ENCODE measurements at regions not wholly inside any gene's neighbourhood (a gene's known extent, or its start where the extent isn't known, plus 50 kb on each side); places are given as distances from the start of the nearest gene placed in this dataset.

DNA sequence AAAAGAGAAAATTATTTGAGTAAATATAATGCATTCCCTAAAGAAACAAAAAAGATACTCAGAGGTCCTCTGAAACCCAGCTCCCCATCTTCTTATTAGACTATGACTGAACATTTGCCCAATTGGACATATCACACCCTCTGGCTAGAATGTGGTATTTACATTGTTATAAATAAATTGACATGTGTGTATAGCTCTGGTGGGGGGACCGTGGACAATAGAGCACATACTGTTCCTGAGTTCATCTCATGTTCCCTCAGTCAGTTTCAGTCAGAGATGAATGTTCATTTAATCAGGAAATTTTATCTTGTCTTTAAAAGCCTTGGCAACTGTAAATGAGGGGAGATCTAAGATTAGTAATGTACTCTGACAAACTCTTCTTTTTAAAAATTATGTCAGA, 459.3 kb upstream of the ADAMTS5 start:
- DNase-seq (ENCODE audit: insufficient read length, low spot score, missing footprints) = no peak
- H3K4me1 ChIP-seq (ENCODE audit: insufficient read depth, low read length) = peaks cover 57% of the 10 kb centered on the region
- no peaks in the 10 kb centered on the region for H3K27me3 ChIP-seq (ENCODE audit: insufficient read depth, low read length)
- no peaks in the 10 kb centered on the region for H3K79me2 ChIP-seq (ENCODE audit: insufficient read depth, low read length)
- H4K20me1 ChIP-seq (ENCODE audit: insufficient read depth, low read length) = no peaks in the 10 kb centered on the region
- no peak overlapping the region for H3K4me3 ChIP-seq (ENCODE audit: insufficient read depth, low read length)
- no peak overlapping the region for H3K4me2 ChIP-seq (ENCODE audit: insufficient read depth, low read length)
- peak overlapping the region; percentile 97 for H3K27ac ChIP-seq (ENCODE audit: low read depth, low read length)
- H3K9me3 ChIP-seq (ENCODE audit: low read depth, low read length) = no peaks in the 10 kb centered on the region
- TF ChIP-seq, protein P1, sequence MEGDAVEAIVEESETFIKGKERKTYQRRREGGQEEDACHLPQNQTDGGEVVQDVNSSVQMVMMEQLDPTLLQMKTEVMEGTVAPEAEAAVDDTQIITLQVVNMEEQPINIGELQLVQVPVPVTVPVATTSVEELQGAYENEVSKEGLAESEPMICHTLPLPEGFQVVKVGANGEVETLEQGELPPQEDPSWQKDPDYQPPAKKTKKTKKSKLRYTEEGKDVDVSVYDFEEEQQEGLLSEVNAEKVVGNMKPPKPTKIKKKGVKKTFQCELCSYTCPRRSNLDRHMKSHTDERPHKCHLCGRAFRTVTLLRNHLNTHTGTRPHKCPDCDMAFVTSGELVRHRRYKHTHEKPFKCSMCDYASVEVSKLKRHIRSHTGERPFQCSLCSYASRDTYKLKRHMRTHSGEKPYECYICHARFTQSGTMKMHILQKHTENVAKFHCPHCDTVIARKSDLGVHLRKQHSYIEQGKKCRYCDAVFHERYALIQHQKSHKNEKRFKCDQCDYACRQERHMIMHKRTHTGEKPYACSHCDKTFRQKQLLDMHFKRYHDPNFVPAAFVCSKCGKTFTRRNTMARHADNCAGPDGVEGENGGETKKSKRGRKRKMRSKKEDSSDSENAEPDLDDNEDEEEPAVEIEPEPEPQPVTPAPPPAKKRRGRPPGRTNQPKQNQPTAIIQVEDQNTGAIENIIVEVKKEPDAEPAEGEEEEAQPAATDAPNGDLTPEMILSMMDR (IDR thresholded peaks at IDR 0.05; ENCODE audit: extremely low read depth, low read depth, low read length) = no peak
- H3K36me3 ChIP-seq (ENCODE audit: insufficient read depth, low read length) = no peaks in the 10 kb centered on the region
- H2AFZ ChIP-seq (ENCODE audit: low read length) = peak overlapping the region; percentile 11

DNA sequence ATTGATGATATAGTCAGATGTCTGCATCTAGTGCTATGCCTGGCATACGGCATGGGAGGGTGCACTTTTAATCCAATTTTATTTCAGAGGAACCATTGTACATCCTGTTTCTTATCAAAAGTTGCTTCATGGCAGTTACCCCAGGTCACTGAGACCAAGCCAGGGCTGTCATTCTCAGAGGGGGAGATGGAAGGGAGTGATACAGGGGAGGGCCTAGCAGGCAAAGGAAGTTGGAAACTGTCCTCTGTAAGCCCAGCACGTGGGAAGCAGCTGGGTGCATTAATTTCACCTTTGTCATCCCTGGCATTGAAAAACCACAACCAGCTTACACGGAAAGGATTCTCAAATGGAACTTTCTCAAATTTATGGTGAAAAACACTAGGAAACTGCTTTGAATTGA, 458.7 kb upstream of the ADAMTS5 start:
- Histone ChIP-seq H3K27ac (ENCODE audit: low read depth, low read length) (peak overlapping the region; percentile 97), H4K20me1 (ENCODE audit: insufficient read depth, low read length) (no peaks in the 10 kb centered on the region), H3K4me3 (ENCODE audit: insufficient read depth, low read length) (no peak overlapping the region), H3K4me1 (ENCODE audit: insufficient read depth, low read length) (peaks cover 56% of the 10 kb centered on the region), H3K36me3 (ENCODE audit: insufficient read depth, low read length) (no peaks in the 10 kb centered on the region), H3K9me3 (ENCODE audit: low read depth, low read length) (no peaks in the 10 kb centered on the region), H3K4me2 (ENCODE audit: insufficient read depth, low read length) (no peak overlapping the region), H3K79me2 (ENCODE audit: insufficient read depth, low read length) (no peaks in the 10 kb centered on the region), H2AFZ (ENCODE audit: low read length) (peak overlapping the region; percentile 39), H3K27me3 (ENCODE audit: insufficient read depth, low read length) (no peaks in the 10 kb centered on the region)
- DNase-seq (ENCODE audit: insufficient read length, low spot score, missing footprints) = no peak
- TF ChIP-seq, protein P1 (IDR thresholded peaks at IDR 0.05; ENCODE audit: extremely low read depth, low read depth, low read length) = no peak

DNA sequence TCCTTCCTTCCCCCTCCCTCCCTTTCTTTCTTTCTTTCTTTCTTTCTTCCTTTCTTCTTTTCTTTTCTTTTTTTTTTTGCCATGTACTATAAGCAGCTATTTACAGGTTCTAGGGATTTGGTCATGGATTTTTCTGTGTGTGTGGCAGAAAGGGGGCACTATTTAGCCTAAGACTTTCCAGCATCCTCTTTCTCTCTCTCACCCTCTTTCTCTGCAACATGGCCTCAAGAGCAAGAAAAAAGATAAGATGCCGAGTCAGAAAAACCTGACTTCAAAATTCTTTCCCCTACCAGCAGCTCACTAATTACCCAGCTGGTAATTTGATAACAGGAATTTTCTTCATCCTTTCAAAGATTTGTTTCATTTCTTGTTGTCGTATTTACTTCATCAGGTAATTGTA, 458.3 kb upstream of the ADAMTS5 start:
- TF ChIP-seq, protein P1 (IDR thresholded peaks at IDR 0.05; ENCODE audit: extremely low read depth, low read depth, low read length) = peak; percentile 30
- no peak overlapping the region for H2AFZ ChIP-seq (ENCODE audit: low read length)
- H3K4me2 ChIP-seq (ENCODE audit: insufficient read depth, low read length) = no peak overlapping the region
- no peak for DNase-seq (ENCODE audit: insufficient read length, low spot score, missing footprints)
- peak overlapping the region; percentile 97 for H3K27ac ChIP-seq (ENCODE audit: low read depth, low read length)
- H3K4me1 ChIP-seq (ENCODE audit: insufficient read depth, low read length) = peaks cover 52% of the 10 kb centered on the region
- H3K79me2 ChIP-seq (ENCODE audit: insufficient read depth, low read length) = no peaks in the 10 kb centered on the region
- no peaks in the 10 kb centered on the region for H3K27me3 ChIP-seq (ENCODE audit: insufficient read depth, low read length)
- no peaks in the 10 kb centered on the region for H3K36me3 ChIP-seq (ENCODE audit: insufficient read depth, low read length)
- no peaks in the 10 kb centered on the region for H4K20me1 ChIP-seq (ENCODE audit: insufficient read depth, low read length)
- no peak overlapping the region for H3K4me3 ChIP-seq (ENCODE audit: insufficient read depth, low read length)
- H3K9me3 ChIP-seq (ENCODE audit: low read depth, low read length) = no peaks in the 10 kb centered on the region

DNA sequence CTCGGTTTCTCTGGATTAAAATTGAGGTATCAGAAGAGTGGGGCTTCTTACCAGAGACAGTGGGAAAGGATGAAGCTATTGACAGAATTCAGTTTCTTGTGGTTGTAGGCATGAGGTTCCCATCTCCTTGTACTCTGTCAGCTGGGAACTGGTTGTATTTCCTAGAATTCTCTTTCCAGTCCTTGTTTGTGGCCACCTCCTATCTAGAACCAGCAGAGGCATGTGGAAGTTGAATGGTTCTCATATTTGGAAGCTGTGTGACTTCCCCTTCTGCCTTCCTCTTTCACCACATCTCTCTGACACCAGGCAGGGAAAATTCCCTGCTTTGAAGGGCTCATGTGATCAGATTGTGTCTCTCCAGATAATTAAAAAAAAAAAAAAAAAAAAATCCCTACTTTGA, 457.7 kb upstream of the ADAMTS5 start:
- no peak overlapping the region for H3K4me3 ChIP-seq (ENCODE audit: insufficient read depth, low read length)
- H3K27ac ChIP-seq (ENCODE audit: low read depth, low read length) = peak overlapping the region; percentile 97
- no peaks in the 10 kb centered on the region for H3K36me3 ChIP-seq (ENCODE audit: insufficient read depth, low read length)
- DNase-seq (ENCODE audit: insufficient read length, low spot score, missing footprints) = no peak
- TF ChIP-seq, protein P1 (IDR thresholded peaks at IDR 0.05; ENCODE audit: extremely low read depth, low read depth, low read length) = no peak
- no peaks in the 10 kb centered on the region for H4K20me1 ChIP-seq (ENCODE audit: insufficient read depth, low read length)
- no peaks in the 10 kb centered on the region for H3K79me2 ChIP-seq (ENCODE audit: insufficient read depth, low read length)
- no peaks in the 10 kb centered on the region for H3K9me3 ChIP-seq (ENCODE audit: low read depth, low read length)
- no peaks in the 10 kb centered on the region for H3K27me3 ChIP-seq (ENCODE audit: insufficient read depth, low read length)
- no peak overlapping the region for H2AFZ ChIP-seq (ENCODE audit: low read length)
- H3K4me1 ChIP-seq (ENCODE audit: insufficient read depth, low read length) = peaks cover 47% of the 10 kb centered on the region
- no peak overlapping the region for H3K4me2 ChIP-seq (ENCODE audit: insufficient read depth, low read length)

Measured in osteoblast (primary cell).